OCI-LY7 (cell line): ENCODE measurements at regions not wholly inside any gene's neighbourhood (a gene's known extent, or its start where the extent isn't known, plus 50 kb on each side); places are given as distances from the start of the nearest gene placed in this dataset.

Experiments
- EZH2phosphoT487 ChIP-seq: fragments of 200-600 bp; sonication (generic); IDR thresholded peaks from 2 replicates; pipeline ENCODE4 v1.6.1; 2018; ENCODE audit warnings: low read depth, borderline replicate concordance, mild to moderate bottlenecking, mixed run types, antibody characterized with exemption, low read length, moderate library complexity, mixed read lengths
- TF ChIP-seq, protein P1 (sequence below): fragments of 200-600 bp; sonication (generic); conservative IDR thresholded peaks from 2 replicates; pipeline ENCODE4 v1.5.1; 2014; ENCODE audit warnings: mild to moderate bottlenecking, antibody characterized with exemption, low read length, moderate library complexity, mixed read lengths

DNA sequence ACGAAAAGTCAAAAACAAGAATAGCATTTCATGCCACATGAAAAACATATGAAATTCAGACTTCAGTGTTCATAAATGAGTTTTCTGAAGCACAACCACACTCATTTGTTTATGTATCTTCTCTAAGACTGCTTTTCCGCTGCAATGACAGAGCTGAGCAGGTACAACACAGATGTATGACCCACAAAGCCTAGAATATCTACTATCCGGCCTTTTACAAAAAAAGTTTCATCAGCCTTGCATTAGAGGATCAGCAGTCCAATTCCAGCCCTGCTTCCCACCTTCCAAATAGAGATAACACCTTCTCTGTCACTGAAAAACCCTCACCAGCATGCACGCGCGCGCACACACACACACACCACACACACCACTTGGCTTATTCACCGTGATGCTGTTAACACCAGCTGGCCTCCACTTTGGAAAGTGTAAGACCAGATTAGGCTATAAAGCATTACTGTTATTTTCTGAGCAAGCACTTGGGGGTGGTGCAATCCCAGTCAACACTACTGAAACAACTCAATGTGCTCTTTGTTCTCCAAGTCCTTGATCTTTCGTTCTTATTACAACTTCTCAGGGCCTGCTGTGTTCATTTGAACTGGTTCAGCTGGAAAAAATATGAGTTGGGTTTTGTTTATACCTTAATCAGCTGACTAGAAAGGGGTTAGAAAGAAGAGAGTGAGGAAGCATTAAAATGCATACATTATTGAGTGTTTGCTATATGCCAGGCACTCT is 90.0 kb downstream of the GLUL start:
- TF ChIP-seq, protein P1, sequence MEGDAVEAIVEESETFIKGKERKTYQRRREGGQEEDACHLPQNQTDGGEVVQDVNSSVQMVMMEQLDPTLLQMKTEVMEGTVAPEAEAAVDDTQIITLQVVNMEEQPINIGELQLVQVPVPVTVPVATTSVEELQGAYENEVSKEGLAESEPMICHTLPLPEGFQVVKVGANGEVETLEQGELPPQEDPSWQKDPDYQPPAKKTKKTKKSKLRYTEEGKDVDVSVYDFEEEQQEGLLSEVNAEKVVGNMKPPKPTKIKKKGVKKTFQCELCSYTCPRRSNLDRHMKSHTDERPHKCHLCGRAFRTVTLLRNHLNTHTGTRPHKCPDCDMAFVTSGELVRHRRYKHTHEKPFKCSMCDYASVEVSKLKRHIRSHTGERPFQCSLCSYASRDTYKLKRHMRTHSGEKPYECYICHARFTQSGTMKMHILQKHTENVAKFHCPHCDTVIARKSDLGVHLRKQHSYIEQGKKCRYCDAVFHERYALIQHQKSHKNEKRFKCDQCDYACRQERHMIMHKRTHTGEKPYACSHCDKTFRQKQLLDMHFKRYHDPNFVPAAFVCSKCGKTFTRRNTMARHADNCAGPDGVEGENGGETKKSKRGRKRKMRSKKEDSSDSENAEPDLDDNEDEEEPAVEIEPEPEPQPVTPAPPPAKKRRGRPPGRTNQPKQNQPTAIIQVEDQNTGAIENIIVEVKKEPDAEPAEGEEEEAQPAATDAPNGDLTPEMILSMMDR: no peak
- TF ChIP-seq EZH2phosphoT487: no peak
